ENCODE measurements at regions not wholly inside any gene's neighbourhood (a gene's known extent, or its start where the extent isn't known, plus 50 kb on each side); places are given as distances from the start of the nearest gene placed in this dataset.

DNA sequence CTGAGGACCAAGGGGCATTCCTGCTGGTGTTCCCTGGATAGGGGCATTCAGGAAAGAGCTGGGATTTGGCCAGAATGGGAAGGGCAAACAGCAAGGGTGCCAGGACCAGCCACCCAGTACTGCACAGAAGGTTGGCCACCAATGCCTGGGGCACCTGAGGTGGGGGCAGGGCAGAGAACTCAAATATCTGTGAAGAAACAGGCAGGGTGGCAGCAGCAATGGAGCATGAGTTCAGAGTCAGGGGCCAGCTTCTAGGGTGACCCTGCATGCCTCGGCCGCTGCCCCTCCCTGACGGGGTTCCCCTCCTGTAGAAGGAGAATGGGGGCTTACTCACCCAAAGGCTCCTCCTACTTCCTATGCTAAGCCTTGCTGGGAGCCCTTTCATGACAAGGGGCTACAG is 79.3 kb upstream of the SHANK2 start:
- TF ChIP-seq POLR2AphosphoS5 (IDR thresholded peaks at IDR 0.05; ENCODE audit: borderline replicate concordance, low read depth, low read length) (no peak), EZH2 (IDR thresholded peaks at IDR 0.05) (no peak)

Data from SK-N-MC (cell line).